Testis (tissue), 2 donors: ENCODE measurements at regions not wholly inside any gene's neighbourhood (a gene's known extent, or its start where the extent isn't known, plus 50 kb on each side); places are given as distances from the start of the nearest gene placed in this dataset.

Experiments
- DNase-seq: peaks from one replicate; pipeline ENCODE4 v3.0.0-alpha.2; 2019
- H3K27ac ChIP-seq, 2 donors: fragments of 200-600 bp; sonication (generic); one replicate each; pipeline ENCODE4 v1.5.1; 2019
- H3K27me3 ChIP-seq: fragments of 200-600 bp; sonication (generic); one replicate; pipeline ENCODE4 v1.5.1; 2019
- H3K36me3 ChIP-seq: fragments of 200-600 bp; sonication (generic); one replicate; pipeline ENCODE4 v1.5.1; 2017; ENCODE audit warnings: low read depth; ENCODE audit errors: missing control alignments
- H3K4me1 ChIP-seq: fragments of 200-600 bp; sonication (generic); one replicate; pipeline ENCODE4 v1.5.1; 2019
- H3K4me3 ChIP-seq, 2 donors: fragments of 200-600 bp; sonication (generic); one replicate each; pipeline ENCODE4 v1.5.1; 2017 to 2019
- H3K9me3 ChIP-seq: fragments of 200-600 bp; sonication (generic); one replicate; pipeline ENCODE4 v1.5.1; 2017
- POLR2A ChIP-seq: fragments of 450-650 bp; IDR thresholded peaks from one replicate; pipeline ENCODE4 v1.6.1; 2017; ENCODE audit warnings: antibody characterized with exemption, mild to moderate bottlenecking, moderate library complexity
- WGBS, 2 donors: methylation state at CpG; one replicate each; pipeline ENCODE4 v1.1.5; 2018; 5-methylcytosine and 5-hydroxymethylcytosine counted together
- intact Hi-C: fragments of 100-400 bp; cut with DNase I; formaldehyde crosslinking; loops from one replicate; pipeline ENCODE4 v1.15.1; 2023; ENCODE audit warnings: low total_unique reads
- TF ChIP-seq, protein P1 (sequence below), 3 experiments: fragments of 450-650 bp in 2 of 3; fragments of 200-600 bp in 1 of 3; sonication (generic) in 1 of 3; IDR thresholded peaks; one replicate each; pipeline ENCODE4 v1.5.1; 2016 to 2019; ENCODE audit warnings: antibody characterized with exemption in 3 of 3, mild to moderate bottlenecking in 2 of 3, moderate library complexity in 1 of 3

DNA sequence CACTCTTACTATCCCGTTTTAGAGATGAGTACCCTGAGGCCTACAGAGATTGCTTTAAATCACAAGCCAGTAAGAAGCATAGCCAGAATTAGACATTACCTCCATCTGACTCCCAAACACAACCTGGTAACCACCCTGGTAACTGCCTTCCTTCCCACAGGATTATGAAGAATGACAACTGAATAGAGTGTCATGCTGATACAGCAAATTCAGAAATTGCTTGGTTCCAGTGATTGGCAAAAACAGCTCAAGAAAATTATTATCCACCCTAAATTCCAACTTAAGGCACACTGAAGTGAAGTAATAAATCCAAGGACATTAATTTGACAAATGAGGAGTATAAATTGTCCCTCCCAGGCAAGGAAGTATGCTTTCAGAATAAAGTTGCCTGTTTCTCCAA lies 195.8 kb upstream of the RBMS1 start:
- intact Hi-C loops: no loop called here
- Histone ChIP-seq H3K4me1 (no peaks in the 10 kb centered on the region), H3K9me3 (no peaks in the 10 kb centered on the region), H3K4me3 (no peak overlapping the region), H3K27me3 (no peaks in the 10 kb centered on the region), H3K27ac (no peak overlapping the region), H3K36me3 (no peaks in the 10 kb centered on the region)
- TF ChIP-seq POLR2A: no peak
- WGBS, 2 donors: 91 to 96% methylated on average over 1 of the region's 1 CpG
- DNase-seq: no peak

DNA sequence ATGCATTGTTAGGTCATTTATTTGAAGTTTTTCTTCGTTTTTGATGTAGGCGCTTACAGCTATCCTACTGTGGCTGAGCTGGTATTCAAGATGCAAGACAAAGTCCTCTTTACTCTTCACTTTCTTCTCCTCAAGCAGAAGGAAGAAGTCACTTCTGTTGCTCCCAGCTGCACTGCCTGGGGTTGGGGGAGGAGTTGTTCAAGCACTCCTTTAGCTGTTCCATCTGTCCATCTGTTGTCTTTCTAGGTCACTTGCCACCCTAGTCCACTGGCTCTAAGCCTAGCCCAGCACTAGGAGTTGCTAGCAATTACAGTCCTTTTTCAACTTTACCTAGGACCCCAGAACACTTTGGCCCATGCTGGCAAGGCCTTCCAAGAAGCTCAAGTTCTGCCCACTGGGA lies 200.6 kb upstream of the RBMS1 start:
- intact Hi-C loops: no loop called here
- Histone ChIP-seq H3K4me1 (no peaks in the 10 kb centered on the region), H3K36me3 (no peaks in the 10 kb centered on the region), H3K9me3 (no peaks in the 10 kb centered on the region), H3K27ac (no peak overlapping the region), H3K27me3 (no peaks in the 10 kb centered on the region), H3K4me3 (no peak overlapping the region)
- 91 to 93% methylated on average over 2 of the region's 2 CpGs for WGBS, 2 donors
- TF ChIP-seq, protein P1, sequence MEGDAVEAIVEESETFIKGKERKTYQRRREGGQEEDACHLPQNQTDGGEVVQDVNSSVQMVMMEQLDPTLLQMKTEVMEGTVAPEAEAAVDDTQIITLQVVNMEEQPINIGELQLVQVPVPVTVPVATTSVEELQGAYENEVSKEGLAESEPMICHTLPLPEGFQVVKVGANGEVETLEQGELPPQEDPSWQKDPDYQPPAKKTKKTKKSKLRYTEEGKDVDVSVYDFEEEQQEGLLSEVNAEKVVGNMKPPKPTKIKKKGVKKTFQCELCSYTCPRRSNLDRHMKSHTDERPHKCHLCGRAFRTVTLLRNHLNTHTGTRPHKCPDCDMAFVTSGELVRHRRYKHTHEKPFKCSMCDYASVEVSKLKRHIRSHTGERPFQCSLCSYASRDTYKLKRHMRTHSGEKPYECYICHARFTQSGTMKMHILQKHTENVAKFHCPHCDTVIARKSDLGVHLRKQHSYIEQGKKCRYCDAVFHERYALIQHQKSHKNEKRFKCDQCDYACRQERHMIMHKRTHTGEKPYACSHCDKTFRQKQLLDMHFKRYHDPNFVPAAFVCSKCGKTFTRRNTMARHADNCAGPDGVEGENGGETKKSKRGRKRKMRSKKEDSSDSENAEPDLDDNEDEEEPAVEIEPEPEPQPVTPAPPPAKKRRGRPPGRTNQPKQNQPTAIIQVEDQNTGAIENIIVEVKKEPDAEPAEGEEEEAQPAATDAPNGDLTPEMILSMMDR (IDR thresholded peaks at IDR 0.05): no peak
- TF ChIP-seq POLR2A: no peak
- DNase-seq: no peak

DNA sequence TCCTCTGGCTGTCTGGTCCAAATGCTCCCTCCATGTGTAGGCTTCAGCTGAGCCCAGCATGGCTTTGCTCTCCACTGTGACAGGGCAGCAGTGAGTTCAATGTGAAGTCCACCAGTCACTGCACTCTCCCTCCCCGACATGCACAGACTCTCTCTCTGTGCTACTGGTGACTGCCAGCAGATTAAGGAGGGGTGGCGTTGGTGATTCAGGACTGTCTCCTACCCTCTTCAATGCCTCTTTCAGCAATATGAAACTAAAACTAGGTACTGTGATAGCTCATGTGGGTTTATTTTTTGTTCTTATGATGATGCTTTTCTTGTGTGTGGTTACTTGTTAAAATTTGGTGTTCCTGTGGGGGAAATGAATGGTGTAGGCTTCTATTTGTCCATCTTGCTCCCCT lies 201.0 kb upstream of the RBMS1 start:
- Histone ChIP-seq H3K27me3 (no peaks in the 10 kb centered on the region), H3K9me3 (no peaks in the 10 kb centered on the region), H3K27ac (no peak overlapping the region), H3K4me1 (no peaks in the 10 kb centered on the region), H3K36me3 (no peaks in the 10 kb centered on the region), H3K4me3 (no peak overlapping the region)
- WGBS, 2 donors: 58 to 100% methylated on average over 1 of the region's 2 CpGs
- TF ChIP-seq POLR2A: no peak
- TF ChIP-seq, protein P1 (IDR thresholded peaks at IDR 0.05): no peak
- intact Hi-C loops: no loop called here
- no peak for DNase-seq

DNA sequence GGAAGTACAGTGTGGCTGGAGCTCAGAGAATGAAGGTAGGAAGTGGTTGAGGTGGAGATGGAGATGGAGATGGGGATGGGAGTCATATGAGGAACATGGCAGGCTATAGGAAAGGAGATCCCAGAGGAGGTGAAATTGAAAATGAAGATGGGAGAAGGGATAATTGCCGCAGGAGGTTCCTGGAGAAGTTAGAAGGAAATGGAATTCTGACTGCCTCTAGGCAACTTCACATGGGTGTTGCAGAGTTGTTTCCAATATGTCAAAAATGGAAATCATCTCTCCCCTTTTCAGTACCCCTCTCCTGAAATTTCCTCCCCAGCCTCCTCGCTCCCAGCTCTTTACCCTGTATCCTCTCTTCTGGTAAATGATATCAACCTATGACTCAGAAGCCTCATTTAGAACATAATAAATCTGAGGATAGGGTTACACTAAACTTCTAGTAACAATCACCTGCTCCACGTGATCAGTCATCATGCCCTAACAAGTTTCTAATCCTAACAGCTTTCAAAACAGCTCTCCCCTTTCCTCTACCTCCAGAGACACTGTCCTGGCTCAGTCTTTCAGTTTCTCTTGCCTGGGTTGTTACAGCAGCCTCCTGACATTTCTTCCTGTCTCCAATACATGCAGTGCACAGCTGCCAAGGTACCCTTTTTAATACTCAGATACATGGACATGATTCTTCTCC lies 201.9 kb upstream of the RBMS1 start:
- no peaks in the 10 kb centered on the region for H3K27me3 ChIP-seq
- no peak overlapping the region for H3K27ac ChIP-seq
- intact Hi-C loops: no loop called here
- H3K4me1 ChIP-seq: no peaks in the 10 kb centered on the region
- no peaks in the 10 kb centered on the region for H3K9me3 ChIP-seq
- no peak for DNase-seq
- WGBS, 2 donors: 85 to 86% methylated on average over 3 of the region's 3 CpGs
- H3K36me3 ChIP-seq: no peaks in the 10 kb centered on the region
- TF ChIP-seq, protein P1 (IDR thresholded peaks at IDR 0.05): no peak
- no peak for TF ChIP-seq POLR2A
- no peak overlapping the region for H3K4me3 ChIP-seq

DNA sequence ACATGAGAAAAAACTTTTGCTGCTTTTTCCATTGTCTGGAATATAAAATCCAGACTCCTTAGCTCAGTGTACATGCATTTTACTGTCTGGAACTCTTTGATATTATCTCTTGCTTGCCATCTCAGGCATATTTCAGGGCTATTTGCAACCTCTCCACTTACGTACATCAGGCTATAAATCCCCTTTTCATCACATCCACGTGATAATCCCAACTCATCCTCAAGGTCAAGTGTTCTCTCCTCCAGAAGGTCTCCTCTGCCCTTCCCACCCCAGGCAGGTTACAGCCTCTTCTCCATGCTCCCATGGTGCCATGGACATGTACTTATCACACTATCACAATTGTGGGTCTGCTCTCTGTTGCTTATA lies 202.5 kb upstream of the RBMS1 start:
- Histone ChIP-seq H3K9me3 (no peaks in the 10 kb centered on the region), H3K36me3 (no peaks in the 10 kb centered on the region), H3K4me1 (no peaks in the 10 kb centered on the region), H3K4me3 (no peak overlapping the region), H3K27me3 (no peaks in the 10 kb centered on the region), H3K27ac (no peak overlapping the region)
- intact Hi-C loops: no loop called here
- 70 to 75% methylated on average over 2 of the region's 2 CpGs for WGBS, 2 donors
- no peak for DNase-seq
- no peak for TF ChIP-seq POLR2A
- TF ChIP-seq, protein P1 (IDR thresholded peaks at IDR 0.05): no peak
